GM21447 (cell line): ENCODE measurements at regions not wholly inside any gene's neighbourhood (a gene's known extent, or its start where the extent isn't known, plus 50 kb on each side); places are given as distances from the start of the nearest gene placed in this dataset.
"Not testable (repeated sequence)": the region's sequence is repeated elsewhere in the genome, so short reads cannot be mapped to it uniquely, and the experiment has no call there.

Experiments
- ATAC-seq: cut with Tn5 transposase; IDR thresholded peaks from one replicate; pipeline ENCODE4 v1.9.1; 2021; ENCODE audit not compliant: unreplicated experiment

GRCh38 chr15:45866616-45867015, 231.8 kb downstream of the SQOR start:
- no peak for ATAC-seq

GRCh38 chr15:45867281-45867680, 232.5 kb downstream of the SQOR start:
- ATAC-seq = no peak

- ATAC-seq = no peak
These were observed 233.4 kb downstream of the SQOR start for GRCh38 chr15:45868109-45868691.

GRCh38 chr15:45869034-45869668, 234.3 kb downstream of the SQOR start:
- no peak for ATAC-seq

GRCh38 chr15:45871121-45871855, 236.5 kb downstream of the SQOR start:
- ATAC-seq = no peak

- no peak for ATAC-seq
These were observed 239.0 kb downstream of the SQOR start for GRCh38 chr15:45873781-45874180.

- ATAC-seq = not testable (repeated sequence)
These were observed 239.7 kb downstream of the SQOR start for GRCh38 chr15:45874566-45874965.

- ATAC-seq = no peak
These were observed 249.5 kb downstream of the SQOR start for GRCh38 chr15:45884289-45884688.

GRCh38 chr15:45884755-45885445, 250.1 kb downstream of the SQOR start:
- no peak for ATAC-seq

- ATAC-seq = no peak
These were observed 251.0 kb downstream of the SQOR start for GRCh38 chr15:45885801-45886200.

- ATAC-seq = no peak
These were observed 256.9 kb downstream of the SQOR start for GRCh38 chr15:45891766-45892165.

- no peak for ATAC-seq
These were observed 257.4 kb downstream of the SQOR start for GRCh38 chr15:45892182-45892581.

- ATAC-seq = no peak
These were observed 268.5 kb downstream of the SQOR start for GRCh38 chr15:45903283-45903682.

- no peak for ATAC-seq
These were observed 269.2 kb downstream of the SQOR start for GRCh38 chr15:45904019-45904418.

GRCh38 chr15:45906230-45906629, 271.4 kb downstream of the SQOR start:
- no peak for ATAC-seq

GRCh38 chr15:45910671-45911070, 275.8 kb downstream of the SQOR start:
- no peak for ATAC-seq

- no peak for ATAC-seq
These were observed 278.6 kb downstream of the SQOR start for GRCh38 chr15:45913451-45913850.

- no peak for ATAC-seq
These were observed 279.6 kb downstream of the SQOR start for GRCh38 chr15:45914425-45914824.

GRCh38 chr15:45918839-45919238, 284.0 kb downstream of the SQOR start:
- ATAC-seq = no peak

- ATAC-seq = no peak
These were observed 285.0 kb downstream of the SQOR start for GRCh38 chr15:45919806-45920205.

GRCh38 chr15:45921376-45921775, 286.5 kb downstream of the SQOR start:
- no peak for ATAC-seq

GRCh38 chr15:45921978-45922377, 287.1 kb downstream of the SQOR start:
- ATAC-seq = no peak
